ENCODE measurements at regions not wholly inside any gene's neighbourhood (a gene's known extent, or its start where the extent isn't known, plus 50 kb on each side); places are given as distances from the start of the nearest gene placed in this dataset.

DNA sequence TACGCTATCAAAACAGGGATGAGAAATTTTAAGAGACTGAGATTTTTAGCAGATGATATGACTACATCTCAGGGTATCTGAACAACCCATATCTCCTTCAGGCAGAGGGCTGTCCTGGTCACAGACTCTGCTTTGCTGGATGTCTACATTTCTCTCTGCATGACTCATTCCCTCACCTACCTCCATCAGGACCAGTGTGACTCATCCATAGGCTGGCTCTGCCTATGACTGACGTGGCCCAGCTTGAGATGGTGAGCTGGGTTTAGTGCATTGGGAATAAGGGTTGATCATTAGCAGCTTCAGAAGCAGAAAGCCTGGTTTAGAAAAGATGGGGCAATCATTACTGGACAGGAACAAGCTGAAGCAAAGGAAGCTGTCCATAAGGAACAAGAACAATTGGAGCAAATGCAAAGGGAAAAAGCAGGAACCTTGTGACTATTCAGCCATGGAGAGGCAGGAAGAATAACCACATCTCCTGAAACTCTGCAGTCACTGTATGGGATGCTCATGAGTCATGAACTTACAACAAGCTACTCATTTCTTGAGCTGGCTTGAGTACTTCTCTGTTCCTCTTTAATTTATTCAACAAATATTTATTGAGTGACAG, 86.4 kb upstream of the CBLN4 start:
- H3K36me3 Mint-ChIP-seq (ENCODE audit: low read depth): peaks cover 47% of the 10 kb centered on the region
- TF ChIP-seq, protein P1, sequence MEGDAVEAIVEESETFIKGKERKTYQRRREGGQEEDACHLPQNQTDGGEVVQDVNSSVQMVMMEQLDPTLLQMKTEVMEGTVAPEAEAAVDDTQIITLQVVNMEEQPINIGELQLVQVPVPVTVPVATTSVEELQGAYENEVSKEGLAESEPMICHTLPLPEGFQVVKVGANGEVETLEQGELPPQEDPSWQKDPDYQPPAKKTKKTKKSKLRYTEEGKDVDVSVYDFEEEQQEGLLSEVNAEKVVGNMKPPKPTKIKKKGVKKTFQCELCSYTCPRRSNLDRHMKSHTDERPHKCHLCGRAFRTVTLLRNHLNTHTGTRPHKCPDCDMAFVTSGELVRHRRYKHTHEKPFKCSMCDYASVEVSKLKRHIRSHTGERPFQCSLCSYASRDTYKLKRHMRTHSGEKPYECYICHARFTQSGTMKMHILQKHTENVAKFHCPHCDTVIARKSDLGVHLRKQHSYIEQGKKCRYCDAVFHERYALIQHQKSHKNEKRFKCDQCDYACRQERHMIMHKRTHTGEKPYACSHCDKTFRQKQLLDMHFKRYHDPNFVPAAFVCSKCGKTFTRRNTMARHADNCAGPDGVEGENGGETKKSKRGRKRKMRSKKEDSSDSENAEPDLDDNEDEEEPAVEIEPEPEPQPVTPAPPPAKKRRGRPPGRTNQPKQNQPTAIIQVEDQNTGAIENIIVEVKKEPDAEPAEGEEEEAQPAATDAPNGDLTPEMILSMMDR (conservative IDR thresholded peaks at IDR 0.05; ENCODE audit: low read depth in 2 of 2): no peak
- no peak for TF ChIP-seq EZH2 (IDR thresholded peaks at IDR 0.05; ENCODE audit: low read depth, unreplicated experiment)
- TF ChIP-seq POLR2AphosphoS5 (IDR thresholded peaks at IDR 0.05; ENCODE audit: low read depth): no peak
- TF ChIP-seq CREB1 (CRISPR knock-in tag; IDR thresholded peaks at IDR 0.05; ENCODE audit: low read depth): no peak
- TF ChIP-seq STAT1 (IDR thresholded peaks at IDR 0.05; ENCODE audit: unreplicated experiment): no peak
- no peak for TF ChIP-seq EZH2phosphoT487 (IDR thresholded peaks at IDR 0.05; ENCODE audit: unreplicated experiment)
- TF ChIP-seq, protein P2, sequence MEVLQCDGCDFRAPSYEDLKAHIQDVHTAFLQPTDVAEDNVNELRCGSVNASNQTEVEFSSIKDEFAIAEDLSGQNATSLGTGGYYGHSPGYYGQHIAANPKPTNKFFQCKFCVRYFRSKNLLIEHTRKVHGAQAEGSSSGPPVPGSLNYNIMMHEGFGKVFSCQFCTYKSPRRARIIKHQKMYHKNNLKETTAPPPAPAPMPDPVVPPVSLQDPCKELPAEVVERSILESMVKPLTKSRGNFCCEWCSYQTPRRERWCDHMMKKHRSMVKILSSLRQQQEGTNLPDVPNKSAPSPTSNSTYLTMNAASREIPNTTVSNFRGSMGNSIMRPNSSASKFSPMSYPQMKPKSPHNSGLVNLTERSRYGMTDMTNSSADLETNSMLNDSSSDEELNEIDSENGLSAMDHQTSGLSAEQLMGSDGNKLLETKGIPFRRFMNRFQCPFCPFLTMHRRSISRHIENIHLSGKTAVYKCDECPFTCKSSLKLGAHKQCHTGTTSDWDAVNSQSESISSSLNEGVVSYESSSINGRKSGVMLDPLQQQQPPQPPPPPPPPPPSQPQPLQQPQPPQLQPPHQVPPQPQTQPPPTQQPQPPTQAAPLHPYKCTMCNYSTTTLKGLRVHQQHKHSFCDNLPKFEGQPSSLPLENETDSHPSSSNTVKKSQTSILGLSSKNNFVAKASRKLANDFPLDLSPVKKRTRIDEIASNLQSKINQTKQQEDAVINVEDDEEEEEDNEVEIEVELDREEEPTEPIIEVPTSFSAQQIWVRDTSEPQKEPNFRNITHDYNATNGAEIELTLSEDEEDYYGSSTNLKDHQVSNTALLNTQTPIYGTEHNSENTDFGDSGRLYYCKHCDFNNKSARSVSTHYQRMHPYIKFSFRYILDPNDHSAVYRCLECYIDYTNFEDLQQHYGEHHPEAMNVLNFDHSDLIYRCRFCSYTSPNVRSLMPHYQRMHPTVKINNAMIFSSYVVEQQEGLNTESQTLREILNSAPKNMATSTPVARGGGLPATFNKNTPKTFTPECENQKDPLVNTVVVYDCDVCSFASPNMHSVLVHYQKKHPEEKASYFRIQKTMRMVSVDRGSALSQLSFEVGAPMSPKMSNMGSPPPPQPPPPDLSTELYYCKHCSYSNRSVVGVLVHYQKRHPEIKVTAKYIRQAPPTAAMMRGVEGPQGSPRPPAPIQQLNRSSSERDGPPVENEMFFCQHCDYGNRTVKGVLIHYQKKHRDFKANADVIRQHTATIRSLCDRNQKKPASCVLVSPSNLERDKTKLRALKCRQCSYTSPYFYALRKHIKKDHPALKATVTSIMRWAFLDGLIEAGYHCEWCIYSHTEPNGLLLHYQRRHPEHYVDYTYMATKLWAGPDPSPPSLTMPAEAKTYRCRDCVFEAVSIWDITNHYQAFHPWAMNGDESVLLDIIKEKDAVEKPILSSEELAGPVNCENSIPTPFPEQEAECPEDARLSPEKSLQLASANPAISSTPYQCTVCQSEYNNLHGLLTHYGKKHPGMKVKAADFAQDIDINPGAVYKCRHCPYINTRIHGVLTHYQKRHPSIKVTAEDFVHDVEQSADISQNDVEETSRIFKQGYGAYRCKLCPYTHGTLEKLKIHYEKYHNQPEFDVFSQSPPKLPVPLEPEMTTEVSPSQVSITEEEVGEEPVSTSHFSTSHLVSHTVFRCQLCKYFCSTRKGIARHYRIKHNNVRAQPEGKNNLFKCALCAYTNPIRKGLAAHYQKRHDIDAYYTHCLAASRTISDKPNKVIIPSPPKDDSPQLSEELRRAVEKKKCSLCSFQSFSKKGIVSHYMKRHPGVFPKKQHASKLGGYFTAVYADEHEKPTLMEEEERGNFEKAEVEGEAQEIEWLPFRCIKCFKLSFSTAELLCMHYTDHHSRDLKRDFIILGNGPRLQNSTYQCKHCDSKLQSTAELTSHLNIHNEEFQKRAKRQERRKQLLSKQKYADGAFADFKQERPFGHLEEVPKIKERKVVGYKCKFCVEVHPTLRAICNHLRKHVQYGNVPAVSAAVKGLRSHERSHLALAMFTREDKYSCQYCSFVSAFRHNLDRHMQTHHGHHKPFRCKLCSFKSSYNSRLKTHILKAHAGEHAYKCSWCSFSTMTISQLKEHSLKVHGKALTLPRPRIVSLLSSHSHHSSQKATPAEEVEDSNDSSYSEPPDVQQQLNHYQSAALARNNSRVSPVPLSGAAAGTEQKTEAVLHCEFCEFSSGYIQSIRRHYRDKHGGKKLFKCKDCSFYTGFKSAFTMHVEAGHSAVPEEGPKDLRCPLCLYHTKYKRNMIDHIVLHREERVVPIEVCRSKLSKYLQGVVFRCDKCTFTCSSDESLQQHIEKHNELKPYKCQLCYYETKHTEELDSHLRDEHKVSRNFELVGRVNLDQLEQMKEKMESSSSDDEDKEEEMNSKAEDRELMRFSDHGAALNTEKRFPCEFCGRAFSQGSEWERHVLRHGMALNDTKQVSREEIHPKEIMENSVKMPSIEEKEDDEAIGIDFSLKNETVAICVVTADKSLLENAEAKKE (CRISPR knock-in tag; IDR thresholded peaks at IDR 0.05): no peak
- TF ChIP-seq, protein P3, sequence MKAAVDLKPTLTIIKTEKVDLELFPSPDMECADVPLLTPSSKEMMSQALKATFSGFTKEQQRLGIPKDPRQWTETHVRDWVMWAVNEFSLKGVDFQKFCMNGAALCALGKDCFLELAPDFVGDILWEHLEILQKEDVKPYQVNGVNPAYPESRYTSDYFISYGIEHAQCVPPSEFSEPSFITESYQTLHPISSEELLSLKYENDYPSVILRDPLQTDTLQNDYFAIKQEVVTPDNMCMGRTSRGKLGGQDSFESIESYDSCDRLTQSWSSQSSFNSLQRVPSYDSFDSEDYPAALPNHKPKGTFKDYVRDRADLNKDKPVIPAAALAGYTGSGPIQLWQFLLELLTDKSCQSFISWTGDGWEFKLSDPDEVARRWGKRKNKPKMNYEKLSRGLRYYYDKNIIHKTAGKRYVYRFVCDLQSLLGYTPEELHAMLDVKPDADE (IDR thresholded peaks at IDR 0.05): no peak
- no peak for TF ChIP-seq ZNF114 (CRISPR knock-in tag; IDR thresholded peaks at IDR 0.05)
- TF ChIP-seq ZNF331 (CRISPR knock-in tag; IDR thresholded peaks at IDR 0.05; ENCODE audit: low read depth): no peak
- no peak for TF ChIP-seq JUNB (IDR thresholded peaks at IDR 0.05; ENCODE audit: unreplicated experiment)
- no peak for TF ChIP-seq NANOG (IDR thresholded peaks at IDR 0.05; ENCODE audit: borderline replicate concordance)
- TF ChIP-seq, protein P4, sequence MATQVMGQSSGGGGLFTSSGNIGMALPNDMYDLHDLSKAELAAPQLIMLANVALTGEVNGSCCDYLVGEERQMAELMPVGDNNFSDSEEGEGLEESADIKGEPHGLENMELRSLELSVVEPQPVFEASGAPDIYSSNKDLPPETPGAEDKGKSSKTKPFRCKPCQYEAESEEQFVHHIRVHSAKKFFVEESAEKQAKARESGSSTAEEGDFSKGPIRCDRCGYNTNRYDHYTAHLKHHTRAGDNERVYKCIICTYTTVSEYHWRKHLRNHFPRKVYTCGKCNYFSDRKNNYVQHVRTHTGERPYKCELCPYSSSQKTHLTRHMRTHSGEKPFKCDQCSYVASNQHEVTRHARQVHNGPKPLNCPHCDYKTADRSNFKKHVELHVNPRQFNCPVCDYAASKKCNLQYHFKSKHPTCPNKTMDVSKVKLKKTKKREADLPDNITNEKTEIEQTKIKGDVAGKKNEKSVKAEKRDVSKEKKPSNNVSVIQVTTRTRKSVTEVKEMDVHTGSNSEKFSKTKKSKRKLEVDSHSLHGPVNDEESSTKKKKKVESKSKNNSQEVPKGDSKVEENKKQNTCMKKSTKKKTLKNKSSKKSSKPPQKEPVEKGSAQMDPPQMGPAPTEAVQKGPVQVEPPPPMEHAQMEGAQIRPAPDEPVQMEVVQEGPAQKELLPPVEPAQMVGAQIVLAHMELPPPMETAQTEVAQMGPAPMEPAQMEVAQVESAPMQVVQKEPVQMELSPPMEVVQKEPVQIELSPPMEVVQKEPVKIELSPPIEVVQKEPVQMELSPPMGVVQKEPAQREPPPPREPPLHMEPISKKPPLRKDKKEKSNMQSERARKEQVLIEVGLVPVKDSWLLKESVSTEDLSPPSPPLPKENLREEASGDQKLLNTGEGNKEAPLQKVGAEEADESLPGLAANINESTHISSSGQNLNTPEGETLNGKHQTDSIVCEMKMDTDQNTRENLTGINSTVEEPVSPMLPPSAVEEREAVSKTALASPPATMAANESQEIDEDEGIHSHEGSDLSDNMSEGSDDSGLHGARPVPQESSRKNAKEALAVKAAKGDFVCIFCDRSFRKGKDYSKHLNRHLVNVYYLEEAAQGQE (IDR thresholded peaks at IDR 0.05; ENCODE audit: unreplicated experiment): no peak
- no peak overlapping the region for H3K4me2 ChIP-seq

More for the DNA sequence above, 86.4 kb upstream of the CBLN4 start:
- no peak overlapping the region for H3K4me3 ChIP-seq
- Mint-ChIP-seq H3K27ac (no peak overlapping the region), H3K4me3 (no peak overlapping the region), H3K27me3 (ENCODE audit: insufficient read depth, low read depth, poor library complexity) (peaks cover 6% of the 10 kb centered on the region), H3K4me1 (no peaks in the 10 kb centered on the region), H3K9me3 (peaks cover 96% of the 10 kb centered on the region)
- H3K36me3 ChIP-seq (ENCODE audit: insufficient read depth): peaks cover 20% of the 10 kb centered on the region; the same call in 1 of the 2 replicates
- no peaks in the 10 kb centered on the region for H4K20me1 ChIP-seq (replicated peaks; ENCODE audit: insufficient read depth)
- DNase-seq (ENCODE audit: low spot score) (no peak), ATAC-seq (no peak)
- H3K27ac ChIP-seq (ENCODE audit: low read depth): no peak overlapping the region
- no peaks in the 10 kb centered on the region for H3K4me1 ChIP-seq (ENCODE audit: insufficient read depth)
- H2AFZ ChIP-seq: no peak overlapping the region
- H3K9me2 ChIP-seq (ENCODE audit: insufficient read depth): no peaks in the 10 kb centered on the region
- no peaks in the 10 kb centered on the region for H3K27me3 ChIP-seq (ENCODE audit: insufficient read depth)
- no peaks in the 10 kb centered on the region for H3F3A ChIP-seq (replicated peaks; ENCODE audit: low read depth)
- H3K79me2 ChIP-seq (replicated peaks; ENCODE audit: insufficient read depth): no peaks in the 10 kb centered on the region

Data from GM23338 (cell line).